Testis (tissue), 2 donors: ENCODE measurements at regions not wholly inside any gene's neighbourhood (a gene's known extent, or its start where the extent isn't known, plus 50 kb on each side); places are given as distances from the start of the nearest gene placed in this dataset.

Experiments
- DNase-seq: peaks from one replicate; pipeline ENCODE4 v3.0.0-alpha.2; 2019
- H3K27ac ChIP-seq, 2 donors: fragments of 200-600 bp; sonication (generic); one replicate each; pipeline ENCODE4 v1.5.1; 2019
- H3K27me3 ChIP-seq: fragments of 200-600 bp; sonication (generic); one replicate; pipeline ENCODE4 v1.5.1; 2019
- H3K36me3 ChIP-seq: fragments of 200-600 bp; sonication (generic); one replicate; pipeline ENCODE4 v1.5.1; 2017; ENCODE audit warnings: low read depth; ENCODE audit errors: missing control alignments
- H3K4me1 ChIP-seq: fragments of 200-600 bp; sonication (generic); one replicate; pipeline ENCODE4 v1.5.1; 2019
- H3K4me3 ChIP-seq, 2 donors: fragments of 200-600 bp; sonication (generic); one replicate each; pipeline ENCODE4 v1.5.1; 2017 to 2019
- H3K9me3 ChIP-seq: fragments of 200-600 bp; sonication (generic); one replicate; pipeline ENCODE4 v1.5.1; 2017
- POLR2A ChIP-seq: fragments of 450-650 bp; IDR thresholded peaks from one replicate; pipeline ENCODE4 v1.6.1; 2017; ENCODE audit warnings: antibody characterized with exemption, mild to moderate bottlenecking, moderate library complexity
- WGBS, 2 donors: methylation state at CpG; one replicate each; pipeline ENCODE4 v1.1.5; 2018; 5-methylcytosine and 5-hydroxymethylcytosine counted together
- intact Hi-C: fragments of 100-400 bp; cut with DNase I; formaldehyde crosslinking; loops from one replicate; pipeline ENCODE4 v1.15.1; 2023; ENCODE audit warnings: low total_unique reads
- TF ChIP-seq, protein P1 (sequence below), 3 experiments: fragments of 450-650 bp in 2 of 3; fragments of 200-600 bp in 1 of 3; sonication (generic) in 1 of 3; IDR thresholded peaks; one replicate each; pipeline ENCODE4 v1.5.1; 2016 to 2019; ENCODE audit warnings: antibody characterized with exemption in 3 of 3, mild to moderate bottlenecking in 2 of 3, moderate library complexity in 1 of 3

DNA sequence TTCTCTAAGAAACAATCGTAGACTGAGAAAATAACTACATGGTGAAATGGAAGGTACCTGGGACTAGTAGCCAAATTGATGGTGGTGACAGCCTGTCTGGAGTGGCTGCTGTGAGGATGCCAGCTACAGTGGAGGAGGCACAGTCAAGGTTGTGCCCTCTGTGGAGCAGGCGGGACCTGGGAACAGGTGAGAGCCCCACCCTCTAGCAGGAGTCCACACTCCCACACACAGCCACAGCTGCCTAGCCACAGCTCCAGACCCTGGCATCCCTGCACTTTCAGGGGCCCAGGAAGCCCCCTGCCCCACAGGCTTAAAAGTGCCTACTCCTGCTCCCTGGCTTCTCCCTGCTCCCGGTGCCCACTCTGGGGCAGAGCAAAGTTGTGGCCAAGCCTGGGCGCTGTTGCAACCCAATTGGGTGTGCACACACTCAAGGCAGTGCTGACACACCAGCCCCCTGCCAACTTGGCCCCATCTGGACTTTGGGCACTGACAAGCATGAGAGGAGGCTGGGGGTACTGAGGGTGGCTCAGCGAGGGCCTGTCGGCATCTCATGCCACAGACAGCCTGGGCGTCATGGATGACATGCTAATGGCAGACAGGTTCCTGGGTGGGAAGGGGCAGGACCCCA lies 548.7 kb downstream of the TBC1D32 start:
- no peak for DNase-seq
- no peak overlapping the region for H3K4me3 ChIP-seq
- H3K27ac ChIP-seq, result no peak overlapping the region
- no peak for TF ChIP-seq POLR2A
- TF ChIP-seq, protein P1, sequence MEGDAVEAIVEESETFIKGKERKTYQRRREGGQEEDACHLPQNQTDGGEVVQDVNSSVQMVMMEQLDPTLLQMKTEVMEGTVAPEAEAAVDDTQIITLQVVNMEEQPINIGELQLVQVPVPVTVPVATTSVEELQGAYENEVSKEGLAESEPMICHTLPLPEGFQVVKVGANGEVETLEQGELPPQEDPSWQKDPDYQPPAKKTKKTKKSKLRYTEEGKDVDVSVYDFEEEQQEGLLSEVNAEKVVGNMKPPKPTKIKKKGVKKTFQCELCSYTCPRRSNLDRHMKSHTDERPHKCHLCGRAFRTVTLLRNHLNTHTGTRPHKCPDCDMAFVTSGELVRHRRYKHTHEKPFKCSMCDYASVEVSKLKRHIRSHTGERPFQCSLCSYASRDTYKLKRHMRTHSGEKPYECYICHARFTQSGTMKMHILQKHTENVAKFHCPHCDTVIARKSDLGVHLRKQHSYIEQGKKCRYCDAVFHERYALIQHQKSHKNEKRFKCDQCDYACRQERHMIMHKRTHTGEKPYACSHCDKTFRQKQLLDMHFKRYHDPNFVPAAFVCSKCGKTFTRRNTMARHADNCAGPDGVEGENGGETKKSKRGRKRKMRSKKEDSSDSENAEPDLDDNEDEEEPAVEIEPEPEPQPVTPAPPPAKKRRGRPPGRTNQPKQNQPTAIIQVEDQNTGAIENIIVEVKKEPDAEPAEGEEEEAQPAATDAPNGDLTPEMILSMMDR (IDR thresholded peaks at IDR 0.05), result no peak
- 86 to 87% methylated on average over 4 to 7 of the region's 7 CpGs for WGBS, 2 donors
- H3K27me3 ChIP-seq, result no peaks in the 10 kb centered on the region
- no peaks in the 10 kb centered on the region for H3K4me1 ChIP-seq
- intact Hi-C loops, result no loop called here
- no peaks in the 10 kb centered on the region for H3K36me3 ChIP-seq
- H3K9me3 ChIP-seq, result no peaks in the 10 kb centered on the region

DNA sequence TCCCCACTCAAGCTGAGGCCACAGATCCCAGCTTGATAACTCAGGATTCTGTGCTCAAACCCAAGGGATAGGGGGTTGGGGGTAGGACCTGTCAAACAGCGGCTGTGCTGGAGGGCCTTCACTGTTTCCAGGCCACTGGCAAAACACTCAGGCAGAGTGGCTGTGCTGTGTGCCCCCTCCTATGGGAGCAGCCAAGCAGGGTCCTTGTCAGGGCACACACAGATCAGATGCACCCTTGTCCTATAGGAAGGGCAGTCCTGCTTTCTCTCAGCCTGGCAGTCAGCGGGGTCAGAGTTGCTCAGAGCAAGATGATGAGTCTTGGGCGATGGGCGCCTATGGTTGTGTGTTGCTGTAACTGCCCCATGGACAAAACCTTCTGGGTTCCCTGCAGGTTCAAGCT lies 554.8 kb downstream of the TBC1D32 start:
- DNase-seq, result no peak
- H3K27ac ChIP-seq, result no peak overlapping the region
- intact Hi-C loops, result no loop called here
- H3K4me3 ChIP-seq, result no peak overlapping the region
- no peaks in the 10 kb centered on the region for H3K9me3 ChIP-seq
- WGBS, 2 donors, result 95% methylated on average over 4 of the region's 4 CpGs; no CpG with 5 or more reads in 1 of the 2 donors
- H3K27me3 ChIP-seq, result no peaks in the 10 kb centered on the region
- TF ChIP-seq, protein P1 (IDR thresholded peaks at IDR 0.05), result no peak
- TF ChIP-seq POLR2A, result no peak
- H3K4me1 ChIP-seq, result no peaks in the 10 kb centered on the region
- no peaks in the 10 kb centered on the region for H3K36me3 ChIP-seq

DNA sequence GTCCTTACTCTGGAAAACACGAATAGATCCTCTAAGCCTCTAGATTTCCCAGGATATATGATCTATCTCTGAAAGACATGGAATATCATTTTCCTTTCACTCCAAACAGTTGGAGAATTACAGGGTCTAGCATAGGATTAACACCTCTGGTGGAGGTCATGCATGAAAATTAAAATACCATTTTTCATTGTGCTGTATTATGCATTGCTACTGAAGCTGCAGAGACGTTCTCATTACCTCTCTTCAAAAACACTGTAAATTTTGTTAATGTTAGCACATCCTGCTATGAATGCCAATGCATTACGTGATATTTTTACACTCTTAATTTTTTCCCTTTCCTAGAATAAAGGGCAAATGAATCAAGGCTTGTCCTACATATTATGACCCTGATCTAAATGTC lies 558.6 kb downstream of the TBC1D32 start:
- TF ChIP-seq, protein P1 (IDR thresholded peaks at IDR 0.05), result no peak
- no peak for TF ChIP-seq POLR2A
- H3K36me3 ChIP-seq, result no peaks in the 10 kb centered on the region
- intact Hi-C loops, result no loop called here
- no peak overlapping the region for H3K27ac ChIP-seq
- 78 to 81% methylated on average over 3 of the region's 3 CpGs for WGBS, 2 donors
- no peak for DNase-seq
- H3K4me3 ChIP-seq, result no peak overlapping the region
- no peaks in the 10 kb centered on the region for H3K27me3 ChIP-seq
- H3K9me3 ChIP-seq, result no peaks in the 10 kb centered on the region
- H3K4me1 ChIP-seq, result no peaks in the 10 kb centered on the region

DNA sequence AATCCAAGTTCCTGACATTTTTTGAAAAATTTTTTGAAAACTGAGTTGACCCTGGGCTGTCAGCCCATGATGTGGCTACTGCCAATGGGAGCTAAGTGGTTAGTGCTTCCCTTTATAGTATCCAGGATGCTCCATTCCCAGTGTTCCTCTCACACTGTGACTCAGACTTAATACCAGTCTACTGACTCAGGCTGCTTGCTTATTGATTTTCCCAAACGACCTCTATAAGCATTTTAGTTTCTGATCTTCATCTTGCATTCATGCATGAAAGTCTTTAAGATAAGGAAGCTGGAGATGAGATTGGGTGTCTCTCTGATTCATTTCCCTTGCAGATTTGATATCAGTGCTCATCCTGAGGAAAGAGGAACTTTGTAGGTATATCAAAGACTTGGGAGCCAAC lies 560.0 kb downstream of the TBC1D32 start:
- Histone ChIP-seq H3K27ac (no peak overlapping the region), H3K27me3 (no peaks in the 10 kb centered on the region), H3K9me3 (no peaks in the 10 kb centered on the region), H3K4me1 (no peaks in the 10 kb centered on the region), H3K36me3 (no peaks in the 10 kb centered on the region), H3K4me3 (no peak overlapping the region)
- 70 to 75% methylated on average over 1 of the region's 1 CpG for WGBS, 2 donors
- DNase-seq, result no peak
- intact Hi-C loops, result no loop called here
- no peak for TF ChIP-seq POLR2A
- TF ChIP-seq, protein P1 (IDR thresholded peaks at IDR 0.05), result no peak

DNA sequence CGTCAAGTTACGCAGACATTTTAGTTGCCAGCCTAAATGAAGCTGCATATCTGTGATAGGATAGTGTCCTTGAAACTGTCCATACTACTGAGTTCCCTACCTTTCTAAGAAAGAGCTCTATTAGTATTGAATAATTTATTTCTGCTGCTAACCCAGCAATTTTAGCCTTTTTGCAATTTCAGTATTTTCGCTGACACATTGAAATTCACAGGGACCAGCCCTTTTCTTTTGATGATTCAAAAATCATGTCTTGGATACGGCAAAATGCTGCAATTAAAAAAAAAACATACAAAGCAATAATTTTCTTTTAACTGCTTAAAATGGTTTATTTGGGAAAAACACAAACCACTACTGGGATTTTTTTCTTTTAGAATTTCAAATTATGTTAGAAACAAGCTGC lies 563.3 kb downstream of the TBC1D32 start:
- no peaks in the 10 kb centered on the region for H3K4me1 ChIP-seq
- WGBS, 2 donors, result 73 to 74% methylated on average over 4 of the region's 4 CpGs
- intact Hi-C loops, result no loop called here

More for the DNA sequence above, 563.3 kb downstream of the TBC1D32 start:
- no peak for DNase-seq
- no peak for TF ChIP-seq POLR2A
- TF ChIP-seq, protein P1 (IDR thresholded peaks at IDR 0.05), result no peak
- Histone ChIP-seq H3K9me3 (no peaks in the 10 kb centered on the region), H3K27ac (no peak overlapping the region), H3K27me3 (no peaks in the 10 kb centered on the region), H3K36me3 (no peaks in the 10 kb centered on the region), H3K4me3 (no peak overlapping the region)
